Fibroblast of mammary gland (primary cell): ENCODE measurements at regions not wholly inside any gene's neighbourhood (a gene's known extent, or its start where the extent isn't known, plus 50 kb on each side); places are given as distances from the start of the nearest gene placed in this dataset.

Experiments
- DNase-seq: peaks from one replicate; pipeline ENCODE4 v3.0.0-alpha.2; 2010; ENCODE audit warnings: low read depth
- H3K4me3 ChIP-seq: 2 replicates; pipeline ENCODE4 v1.5.1; 2011; ENCODE audit warnings: low read depth, mild to moderate bottlenecking, low read length, moderate library complexity; ENCODE audit not compliant: control insufficient read depth
- CTCF ChIP-seq: conservative IDR thresholded peaks from 2 replicates; pipeline ENCODE4 v1.5.1; 2011; ENCODE audit warnings: low read depth, low read length, inconsistent platforms; ENCODE audit not compliant: control insufficient read depth, insufficient read depth

GRCh38 chr4:112970903-112971302 lies 78.5 kb upstream of the ANK2 start:
- TF ChIP-seq CTCF: no peak
- no peak overlapping the region for H3K4me3 ChIP-seq
- DNase-seq: no peak

- no peak for DNase-seq
- no peak overlapping the region for H3K4me3 ChIP-seq
- TF ChIP-seq CTCF: no peak
These were observed 75.7 kb upstream of the ANK2 start for GRCh38 chr4:112973750-112974251.

- no peak for DNase-seq
- TF ChIP-seq CTCF: no peak
- H3K4me3 ChIP-seq: no peak overlapping the region
These were observed 73.7 kb upstream of the ANK2 start for GRCh38 chr4:112975567-112976355.

GRCh38 chr4:112978691-112979472 lies 70.6 kb upstream of the ANK2 start:
- no peak overlapping the region for H3K4me3 ChIP-seq
- TF ChIP-seq CTCF: no peak
- DNase-seq: peak; percentile 76

GRCh38 chr4:112979881-112980421 lies 69.5 kb upstream of the ANK2 start:
- TF ChIP-seq CTCF: no peak
- DNase-seq: no peak
- H3K4me3 ChIP-seq: no peak overlapping the region

- DNase-seq: peak; percentile 7
- no peak overlapping the region for H3K4me3 ChIP-seq
- no peak for TF ChIP-seq CTCF
These were observed 66.8 kb upstream of the ANK2 start for GRCh38 chr4:112982680-112983079.
